Astrocyte (in vitro differentiated cells and primary cell): ENCODE measurements at regions not wholly inside any gene's neighbourhood (a gene's known extent, or its start where the extent isn't known, plus 50 kb on each side); places are given as distances from the start of the nearest gene placed in this dataset.
"Not testable (repeated sequence)": the region's sequence is repeated elsewhere in the genome, so short reads cannot be mapped to it uniquely, and the experiment has no call there.

Experiments used
- DNase-seq: peaks from one replicate; pipeline ENCODE4 v3.0.0-alpha.2; 2010; ENCODE audit warnings: low read depth
- FAIRE-seq: peaks from 2 replicates; lab custom pipeline; 2011; peaks lifted over from hg19 to GRCh38; lab: Jason Lieb, UNC
- H2AFZ ChIP-seq: 2 replicates; pipeline ENCODE4 v1.6.0; 2012; ENCODE audit warnings: low read depth, low read length, inconsistent platforms
- H3K27ac ChIP-seq: 2 replicates; pipeline ENCODE4 v1.5.1; 2011; ENCODE audit warnings: low read depth, low read length, inconsistent platforms
- H3K27me3 ChIP-seq: 2 replicates; pipeline ENCODE4 v1.6.0; 2011; ENCODE audit warnings: low read length, inconsistent platforms; ENCODE audit not compliant: insufficient read depth
- H3K36me3 ChIP-seq: 2 replicates; pipeline ENCODE4 v1.5.1; 2011; ENCODE audit warnings: low read length, inconsistent platforms; ENCODE audit not compliant: insufficient read depth
- H3K4me1 ChIP-seq: 2 replicates; pipeline ENCODE4 v1.5.1; 2011; ENCODE audit warnings: low read length, inconsistent platforms; ENCODE audit not compliant: insufficient read depth
- H3K4me2 ChIP-seq: 2 replicates; pipeline ENCODE4 v1.6.0; 2012; ENCODE audit warnings: low read length, inconsistent platforms
- H3K4me3 ChIP-seq: 2 replicates; pipeline ENCODE4 v1.5.1; 2011; ENCODE audit warnings: low read depth, mild to moderate bottlenecking, low read length, inconsistent platforms; ENCODE audit not compliant: insufficient read depth
- H3K79me2 ChIP-seq: 2 replicates; pipeline ENCODE4 v1.6.0; 2012; ENCODE audit warnings: mild to moderate bottlenecking, low read length, inconsistent platforms; ENCODE audit not compliant: insufficient read depth
- H3K9ac ChIP-seq: 2 replicates; pipeline ENCODE4 v1.6.0; 2012; ENCODE audit warnings: mild to moderate bottlenecking, low read length, inconsistent platforms
- H3K9me3 ChIP-seq: 2 replicates; pipeline ENCODE4 v1.5.1; 2012; ENCODE audit warnings: low read depth, mild to moderate bottlenecking, low read length, inconsistent platforms; ENCODE audit not compliant: insufficient read depth
- H4K20me1 ChIP-seq: 2 replicates; pipeline ENCODE4 v1.6.0; 2012; ENCODE audit warnings: low read length, inconsistent platforms; ENCODE audit not compliant: insufficient read depth
- H3K27ac Mint-ChIP-seq: one replicate; pipeline ENCODE4 v1.8.0; 2021; ENCODE audit warnings: mild to moderate bottlenecking, mixed read lengths; ENCODE audit not compliant: unreplicated experiment
- H3K27me3 Mint-ChIP-seq: one replicate; pipeline ENCODE4 v1.8.0; 2021; ENCODE audit warnings: low read depth, mixed read lengths; ENCODE audit not compliant: unreplicated experiment
- H3K36me3 Mint-ChIP-seq: one replicate; pipeline ENCODE4 v1.8.0; 2021; ENCODE audit warnings: low read depth, mixed read lengths; ENCODE audit not compliant: unreplicated experiment
- H3K4me1 Mint-ChIP-seq: one replicate; pipeline ENCODE4 v1.8.0; 2021; ENCODE audit warnings: low read depth, mixed read lengths; ENCODE audit not compliant: unreplicated experiment
- H3K4me3 Mint-ChIP-seq: one replicate; pipeline ENCODE4 v1.8.0; 2021; ENCODE audit warnings: mild to moderate bottlenecking, moderate library complexity, mixed read lengths; ENCODE audit not compliant: unreplicated experiment
- H3K9me3 Mint-ChIP-seq: one replicate; pipeline ENCODE4 v1.8.0; 2021; ENCODE audit warnings: mild to moderate bottlenecking, mixed read lengths; ENCODE audit not compliant: unreplicated experiment
- EZH2 ChIP-seq: IDR thresholded peaks from 2 replicates; pipeline ENCODE4 v1.6.1; 2012; ENCODE audit warnings: mild to moderate bottlenecking, low read length, inconsistent platforms; ENCODE audit not compliant: insufficient read depth
- TF ChIP-seq, protein P1 (sequence below): IDR thresholded peaks from 2 replicates; pipeline ENCODE4 v1.5.1; 2011; ENCODE audit warnings: low read depth, mild to moderate bottlenecking, inconsistent platforms, low read length, moderate library complexity; ENCODE audit not compliant: insufficient read depth

DNA sequence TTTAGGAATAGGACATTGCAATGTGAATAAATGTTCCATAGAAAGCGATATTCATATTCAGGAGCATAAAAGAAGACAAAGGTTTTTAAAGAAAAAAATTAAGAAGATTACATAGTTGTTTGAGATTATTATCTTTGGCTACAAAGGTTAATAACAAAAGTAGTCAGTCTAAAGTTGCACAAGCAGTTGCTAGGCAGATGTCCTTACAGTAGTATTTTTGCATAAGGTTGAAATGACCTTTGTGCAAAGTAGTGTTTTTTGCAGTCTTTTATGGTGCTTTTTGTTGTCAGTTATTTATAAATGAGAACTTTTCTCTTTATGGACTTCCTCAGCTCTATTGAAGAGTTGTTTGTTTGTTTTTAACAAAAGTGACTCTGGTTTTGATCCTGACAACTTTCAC, 447.8 kb downstream of the AMY1C start:
- H3K27ac ChIP-seq, result no peak overlapping the region
- H3K9ac ChIP-seq, result no peak overlapping the region
- Mint-ChIP-seq H3K36me3 (no peaks in the 10 kb centered on the region), H3K9me3 (no peaks in the 10 kb centered on the region), H3K4me3 (no peak overlapping the region), H3K4me1 (no peaks in the 10 kb centered on the region), H3K27me3 (no peaks in the 10 kb centered on the region), H3K27ac (peak overlapping the region; percentile 44)
- H2AFZ ChIP-seq, result no peak overlapping the region
- H3K4me3 ChIP-seq, result no peak overlapping the region
- TF ChIP-seq, protein P1, sequence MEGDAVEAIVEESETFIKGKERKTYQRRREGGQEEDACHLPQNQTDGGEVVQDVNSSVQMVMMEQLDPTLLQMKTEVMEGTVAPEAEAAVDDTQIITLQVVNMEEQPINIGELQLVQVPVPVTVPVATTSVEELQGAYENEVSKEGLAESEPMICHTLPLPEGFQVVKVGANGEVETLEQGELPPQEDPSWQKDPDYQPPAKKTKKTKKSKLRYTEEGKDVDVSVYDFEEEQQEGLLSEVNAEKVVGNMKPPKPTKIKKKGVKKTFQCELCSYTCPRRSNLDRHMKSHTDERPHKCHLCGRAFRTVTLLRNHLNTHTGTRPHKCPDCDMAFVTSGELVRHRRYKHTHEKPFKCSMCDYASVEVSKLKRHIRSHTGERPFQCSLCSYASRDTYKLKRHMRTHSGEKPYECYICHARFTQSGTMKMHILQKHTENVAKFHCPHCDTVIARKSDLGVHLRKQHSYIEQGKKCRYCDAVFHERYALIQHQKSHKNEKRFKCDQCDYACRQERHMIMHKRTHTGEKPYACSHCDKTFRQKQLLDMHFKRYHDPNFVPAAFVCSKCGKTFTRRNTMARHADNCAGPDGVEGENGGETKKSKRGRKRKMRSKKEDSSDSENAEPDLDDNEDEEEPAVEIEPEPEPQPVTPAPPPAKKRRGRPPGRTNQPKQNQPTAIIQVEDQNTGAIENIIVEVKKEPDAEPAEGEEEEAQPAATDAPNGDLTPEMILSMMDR, result no peak
- TF ChIP-seq EZH2, result no peak
- no peak for DNase-seq
- H3K79me2 ChIP-seq, result no peaks in the 10 kb centered on the region
- H3K27me3 ChIP-seq, result no peaks in the 10 kb centered on the region
- no peak overlapping the region for H3K4me2 ChIP-seq
- FAIRE-seq, result no peak
- H4K20me1 ChIP-seq, result no peaks in the 10 kb centered on the region
- no peaks in the 10 kb centered on the region for H3K4me1 ChIP-seq
- no peaks in the 10 kb centered on the region for H3K36me3 ChIP-seq
- H3K9me3 ChIP-seq, result no peaks in the 10 kb centered on the region

DNA sequence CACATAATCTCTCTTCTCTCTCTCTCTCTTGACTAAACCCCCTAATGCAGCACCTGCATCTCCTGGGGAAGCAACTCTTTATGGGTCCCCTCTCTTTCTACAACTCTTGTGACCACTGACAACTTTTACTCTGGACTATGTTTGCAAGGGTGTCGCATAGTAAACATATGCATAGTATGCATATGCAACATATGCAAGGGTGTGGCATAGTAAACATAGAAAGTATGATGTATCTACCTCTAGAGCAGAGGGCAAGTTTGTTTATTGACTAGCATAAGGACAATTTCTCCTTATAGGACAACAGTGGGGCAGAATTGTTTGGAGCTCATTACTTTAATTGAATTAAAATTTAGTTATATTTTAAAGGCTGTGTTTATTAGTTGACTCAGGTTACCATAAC, 462.5 kb downstream of the AMY1C start:
- Histone ChIP-seq H2AFZ (no peak overlapping the region), H3K4me3 (no peak overlapping the region), H3K9me3 (no peaks in the 10 kb centered on the region), H3K4me1 (no peaks in the 10 kb centered on the region), H3K27ac (no peak overlapping the region), H3K79me2 (no peaks in the 10 kb centered on the region), H3K4me2 (no peak overlapping the region), H4K20me1 (no peaks in the 10 kb centered on the region), H3K27me3 (no peaks in the 10 kb centered on the region), H3K9ac (no peak overlapping the region), H3K36me3 (no peaks in the 10 kb centered on the region)
- TF ChIP-seq, protein P1, result no peak
- TF ChIP-seq EZH2, result no peak
- Mint-ChIP-seq H3K4me3 (no peak overlapping the region), H3K9me3 (peaks cover 5% of the 10 kb centered on the region), H3K4me1 (no peaks in the 10 kb centered on the region), H3K27ac (no peak overlapping the region), H3K27me3 (no peaks in the 10 kb centered on the region), H3K36me3 (no peaks in the 10 kb centered on the region)
- FAIRE-seq (no peak), DNase-seq (no peak)

DNA sequence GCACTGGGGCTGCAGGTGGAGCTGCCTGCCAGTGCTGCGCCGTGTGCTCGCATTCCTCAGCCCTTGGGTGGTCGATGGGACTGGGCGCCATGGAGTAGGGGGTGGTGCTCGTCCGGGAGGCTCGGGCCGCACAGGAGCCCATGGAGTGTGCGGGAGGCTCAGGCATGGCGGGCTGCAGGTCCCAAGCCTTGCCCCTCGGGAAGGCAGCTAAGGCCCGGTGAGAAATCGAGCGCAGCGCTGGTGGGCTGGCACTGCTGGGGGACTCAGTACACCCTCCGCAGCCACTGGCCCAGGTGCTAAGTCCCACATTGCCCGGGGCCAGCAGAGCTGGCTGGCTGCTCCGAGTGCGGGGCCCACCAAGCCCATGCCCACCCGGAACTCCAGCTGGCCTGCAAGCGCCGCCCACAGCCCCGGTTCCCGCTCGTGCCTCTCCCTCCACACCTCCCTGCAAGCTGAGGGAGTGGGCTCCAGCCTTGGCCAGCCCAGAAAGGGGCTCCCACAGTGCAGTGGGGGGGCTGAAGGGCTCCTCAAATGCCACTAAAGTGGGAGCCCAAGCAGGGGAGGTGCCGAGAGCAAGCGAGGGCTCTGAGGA, 467.8 kb downstream of the AMY1C start:
- not testable (repeated sequence) for FAIRE-seq, H3K4me3 Mint-ChIP-seq, H3K4me1 Mint-ChIP-seq, H3K4me2 ChIP-seq, H3K27ac ChIP-seq, DNase-seq, H3K36me3 ChIP-seq, H3K27ac Mint-ChIP-seq, H3K9ac ChIP-seq, H2AFZ ChIP-seq, H3K4me3 ChIP-seq, H3K27me3 ChIP-seq, H3K4me1 ChIP-seq, H4K20me1 ChIP-seq, H3K36me3 Mint-ChIP-seq, H3K9me3 Mint-ChIP-seq, H3K9me3 ChIP-seq, H3K79me2 ChIP-seq, H3K27me3 Mint-ChIP-seq
